Progenitor cell of endocrine pancreas (in vitro differentiated cells): ENCODE measurements at regions not wholly inside any gene's neighbourhood (a gene's known extent, or its start where the extent isn't known, plus 50 kb on each side); places are given as distances from the start of the nearest gene placed in this dataset.
"Not testable (repeated sequence)": the region's sequence is repeated elsewhere in the genome, so short reads cannot be mapped to it uniquely, and the experiment has no call there.

Source experiments
- DNase-seq: peaks from one replicate; pipeline ENCODE4 v3.0.0; 2021; ENCODE audit warnings: low spot score; ENCODE audit not compliant: unreplicated experiment
- H3K27ac Mint-ChIP-seq: 2 replicates; pipeline ENCODE4 v1.8.0; 2021; ENCODE audit warnings: mild to moderate bottlenecking, moderate library complexity, mixed read lengths
- H3K27me3 Mint-ChIP-seq: 2 replicates; pipeline ENCODE4 v1.8.0; 2021; ENCODE audit warnings: mixed read lengths
- H3K36me3 Mint-ChIP-seq: 2 replicates; pipeline ENCODE4 v1.8.0; 2022; ENCODE audit warnings: mixed read lengths; ENCODE audit not compliant: insufficient read depth
- H3K4me1 Mint-ChIP-seq: 2 replicates; pipeline ENCODE4 v1.8.0; 2021; ENCODE audit warnings: low read depth, mixed read lengths
- H3K4me3 Mint-ChIP-seq: 2 replicates; pipeline ENCODE4 v1.8.0; 2021; ENCODE audit warnings: low read depth, mild to moderate bottlenecking, moderate library complexity, mixed read lengths
- H3K9me3 Mint-ChIP-seq: 2 replicates; pipeline ENCODE4 v1.8.0; 2021; ENCODE audit warnings: low read depth, mixed read lengths
- CTCF ChIP-seq: fragments of 200-600 bp; sonication (generic); IDR thresholded peaks from one replicate; pipeline ENCODE4 v1.5.0; 2021; ENCODE audit warnings: antibody characterized with exemption, mild to moderate bottlenecking; ENCODE audit not compliant: unreplicated experiment

GRCh38 chr6:139699911-139700310 is 325.5 kb upstream of the CITED2 start:
- no peak for TF ChIP-seq CTCF
- peaks cover 11% of the 10 kb centered on the region for H3K4me1 Mint-ChIP-seq
- peaks cover 10% of the 10 kb centered on the region for H3K9me3 Mint-ChIP-seq
- H3K36me3 Mint-ChIP-seq = no peaks in the 10 kb centered on the region
- no peak for DNase-seq
- no peak overlapping the region for H3K4me3 Mint-ChIP-seq
- no peak overlapping the region for H3K27ac Mint-ChIP-seq
- H3K27me3 Mint-ChIP-seq = no peaks in the 10 kb centered on the region

GRCh38 chr6:139699335-139699734 is 324.9 kb upstream of the CITED2 start:
- H3K4me1 Mint-ChIP-seq = peaks cover 11% of the 10 kb centered on the region
- DNase-seq = no peak
- H3K36me3 Mint-ChIP-seq = no peaks in the 10 kb centered on the region
- TF ChIP-seq CTCF = no peak
- no peaks in the 10 kb centered on the region for H3K27me3 Mint-ChIP-seq
- H3K9me3 Mint-ChIP-seq = peaks cover 6% of the 10 kb centered on the region
- H3K4me3 Mint-ChIP-seq = no peak overlapping the region
- H3K27ac Mint-ChIP-seq = no peak overlapping the region

- Mint-ChIP-seq H3K27ac (no peak overlapping the region), H3K4me3 (no peak overlapping the region), H3K36me3 (no peaks in the 10 kb centered on the region)
Observed at GRCh38 chr6:139698526-139699176, 324.2 kb upstream of the CITED2 start.

GRCh38 chr6:139697856-139698255 is 323.4 kb upstream of the CITED2 start:
- not testable (repeated sequence) for H3K27me3 Mint-ChIP-seq, DNase-seq, H3K27ac Mint-ChIP-seq, H3K9me3 Mint-ChIP-seq, H3K36me3 Mint-ChIP-seq, H3K4me3 Mint-ChIP-seq
- peaks cover 11% of the 10 kb centered on the region for H3K4me1 Mint-ChIP-seq

More at GRCh38 chr6:139698526-139699176, 324.2 kb upstream of the CITED2 start:
- Mint-ChIP-seq H3K27me3 (no peaks in the 10 kb centered on the region), H3K9me3 (peaks cover 6% of the 10 kb centered on the region), H3K4me1 (peaks cover 11% of the 10 kb centered on the region)
- TF ChIP-seq CTCF = no peak
- no peak for DNase-seq

- H3K9me3 Mint-ChIP-seq, H3K4me3 Mint-ChIP-seq, H3K27me3 Mint-ChIP-seq, H3K27ac Mint-ChIP-seq, H3K36me3 Mint-ChIP-seq, DNase-seq: not testable (repeated sequence)
- peaks cover 11% of the 10 kb centered on the region for H3K4me1 Mint-ChIP-seq
Observed at GRCh38 chr6:139696991-139697390, 322.5 kb upstream of the CITED2 start.

- H3K36me3 Mint-ChIP-seq = no peaks in the 10 kb centered on the region
- H3K27ac Mint-ChIP-seq = no peak overlapping the region
- no peak overlapping the region for H3K4me3 Mint-ChIP-seq
- no peak for DNase-seq
- peaks cover 6% of the 10 kb centered on the region for H3K9me3 Mint-ChIP-seq
- TF ChIP-seq CTCF = no peak
- H3K27me3 Mint-ChIP-seq = peaks cover 2% of the 10 kb centered on the region
- peaks cover 11% of the 10 kb centered on the region for H3K4me1 Mint-ChIP-seq
Observed at GRCh38 chr6:139695361-139695760, 320.9 kb upstream of the CITED2 start.
